GM18519 (cell line): ENCODE measurements at regions not wholly inside any gene's neighbourhood (a gene's known extent, or its start where the extent isn't known, plus 50 kb on each side); places are given as distances from the start of the nearest gene placed in this dataset.

Experiments
- ATAC-seq: cut with Tn5 transposase; IDR thresholded peaks from one replicate; pipeline ENCODE4 v1.9.1; 2021; ENCODE audit warnings: mild to moderate bottlenecking, moderate library complexity; ENCODE audit not compliant: unreplicated experiment, low FRiP score

DNA sequence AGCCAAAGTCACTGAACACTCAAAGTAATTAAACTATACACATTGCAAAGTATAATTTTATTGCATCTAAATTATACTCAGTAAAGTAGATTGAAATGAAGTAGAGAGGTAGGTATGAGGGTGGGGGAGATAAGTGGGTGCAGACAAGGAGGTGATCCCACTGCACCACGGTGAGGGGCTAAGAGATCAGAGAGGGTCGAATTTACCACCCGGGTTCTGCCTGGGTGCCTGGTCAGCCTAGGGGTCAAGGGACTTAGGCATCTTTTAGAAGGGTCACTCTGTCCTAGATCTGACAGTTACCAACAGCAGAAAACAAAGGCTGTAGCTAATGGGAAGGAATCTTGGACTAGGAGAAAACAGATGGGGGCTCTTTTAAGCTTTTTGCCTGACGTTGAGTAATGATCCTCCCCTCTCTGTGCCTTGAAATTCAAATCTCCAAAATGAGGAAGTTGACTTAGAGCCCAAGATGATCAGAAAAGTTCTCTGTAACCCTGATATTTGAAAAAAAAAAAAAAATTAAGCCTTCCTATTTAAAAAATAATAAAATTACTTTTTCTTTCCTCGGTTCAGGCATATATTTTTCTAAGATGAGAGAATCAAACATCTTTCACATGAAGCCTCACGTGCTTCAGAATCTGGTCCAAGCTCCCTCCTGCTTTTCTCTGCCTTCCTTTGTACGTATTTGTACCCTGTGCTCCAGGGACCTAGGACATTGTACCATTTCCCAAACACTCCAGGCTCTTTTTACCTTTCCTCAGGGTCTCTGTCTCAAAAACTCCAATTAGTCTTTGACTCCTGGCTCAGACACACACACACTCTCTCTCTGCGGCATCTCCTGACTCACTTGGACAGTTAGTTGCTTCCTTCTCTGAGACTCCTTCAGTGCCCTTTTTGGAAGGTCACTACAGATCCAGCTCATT, 353.9 kb downstream of the CYRIA start:
- no peak for ATAC-seq

DNA sequence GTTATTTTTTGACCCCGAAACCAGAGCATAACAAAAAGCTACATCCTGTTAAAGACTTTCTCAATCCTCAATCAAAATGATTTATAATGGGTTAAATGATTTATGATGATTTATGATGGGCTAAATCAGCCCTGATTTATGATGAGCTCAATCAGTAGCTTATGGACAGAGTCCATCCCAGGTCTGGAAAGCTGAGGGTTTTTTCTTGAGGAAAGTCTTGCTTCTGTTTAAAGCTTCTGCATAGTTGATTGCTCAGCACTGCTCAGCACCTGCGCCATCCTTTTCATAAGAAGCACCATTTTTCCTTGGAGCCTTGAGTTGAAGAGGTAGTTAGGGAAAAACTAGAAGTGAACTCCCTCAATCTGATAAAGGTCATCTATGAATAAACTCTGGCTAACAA, 356.8 kb downstream of the CYRIA start:
- ATAC-seq: no peak

DNA sequence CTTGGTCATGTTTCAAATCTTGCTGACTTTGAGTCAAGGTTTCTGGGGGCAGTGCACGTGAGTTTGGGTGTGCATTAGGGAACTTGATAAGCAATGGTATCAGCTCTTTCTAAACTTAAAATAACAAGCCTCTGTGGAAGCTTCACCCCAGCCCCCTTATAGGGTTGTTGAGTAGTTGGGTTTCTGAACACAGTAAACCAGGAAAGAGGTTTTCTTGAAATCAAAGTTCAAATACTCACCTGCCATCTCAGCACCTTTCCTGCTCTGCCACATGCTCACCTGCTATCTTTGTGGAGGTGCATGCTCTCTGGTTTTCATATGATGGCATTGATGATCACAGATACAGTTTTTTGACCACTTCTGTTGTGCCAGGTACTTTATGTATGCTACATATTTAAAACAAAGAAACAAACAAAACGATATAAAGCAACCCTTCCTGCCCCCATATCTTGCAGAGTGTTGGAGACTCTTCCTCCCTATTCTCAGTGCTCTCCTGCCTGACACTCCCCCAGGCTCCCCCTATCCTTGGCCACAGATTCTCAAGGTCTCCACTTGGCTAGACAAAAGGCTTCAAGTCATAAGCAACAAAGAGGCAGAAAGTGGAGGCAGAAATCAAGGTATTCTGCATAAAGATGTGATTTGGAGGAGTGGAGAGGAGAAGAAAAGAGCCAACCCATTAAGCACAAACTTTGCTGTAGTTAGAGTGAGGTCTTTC, 360.6 kb downstream of the CYRIA start:
- ATAC-seq: no peak

DNA sequence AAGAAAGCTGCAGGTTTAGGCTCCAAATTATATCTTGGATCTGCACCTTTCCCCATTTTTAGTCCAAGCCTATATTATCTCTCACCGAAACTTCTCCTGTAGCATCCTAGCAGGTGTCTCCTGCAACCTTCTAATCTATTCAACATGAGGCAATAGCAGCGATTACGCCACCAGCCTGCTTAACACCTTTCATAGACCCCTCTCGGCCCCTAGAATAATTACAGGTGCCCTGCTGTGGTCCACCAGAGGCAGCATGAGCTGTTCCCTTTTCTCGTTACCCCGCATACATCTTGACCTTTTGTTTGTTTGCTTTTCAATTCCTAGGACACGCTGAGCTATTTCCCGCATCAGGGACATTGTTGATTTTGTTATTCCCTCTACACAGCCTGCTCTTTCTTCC, 361.9 kb downstream of the CYRIA start:
- ATAC-seq: no peak

DNA sequence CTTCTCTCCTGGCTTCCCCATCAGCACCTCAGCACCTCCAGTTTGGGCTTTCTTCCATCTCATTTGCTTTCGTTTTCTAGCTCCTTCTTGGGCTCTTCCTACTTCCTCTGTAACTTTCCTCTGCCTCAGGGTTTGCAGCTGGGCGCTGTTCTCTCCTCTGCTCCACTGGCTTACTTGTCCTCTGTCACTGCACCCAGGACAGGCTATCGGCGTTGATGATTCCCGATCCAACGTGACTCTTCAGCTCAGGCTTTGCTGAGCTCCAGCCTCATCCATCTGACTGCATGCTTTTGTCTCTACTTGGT, 362.4 kb downstream of the CYRIA start:
- no peak for ATAC-seq

DNA sequence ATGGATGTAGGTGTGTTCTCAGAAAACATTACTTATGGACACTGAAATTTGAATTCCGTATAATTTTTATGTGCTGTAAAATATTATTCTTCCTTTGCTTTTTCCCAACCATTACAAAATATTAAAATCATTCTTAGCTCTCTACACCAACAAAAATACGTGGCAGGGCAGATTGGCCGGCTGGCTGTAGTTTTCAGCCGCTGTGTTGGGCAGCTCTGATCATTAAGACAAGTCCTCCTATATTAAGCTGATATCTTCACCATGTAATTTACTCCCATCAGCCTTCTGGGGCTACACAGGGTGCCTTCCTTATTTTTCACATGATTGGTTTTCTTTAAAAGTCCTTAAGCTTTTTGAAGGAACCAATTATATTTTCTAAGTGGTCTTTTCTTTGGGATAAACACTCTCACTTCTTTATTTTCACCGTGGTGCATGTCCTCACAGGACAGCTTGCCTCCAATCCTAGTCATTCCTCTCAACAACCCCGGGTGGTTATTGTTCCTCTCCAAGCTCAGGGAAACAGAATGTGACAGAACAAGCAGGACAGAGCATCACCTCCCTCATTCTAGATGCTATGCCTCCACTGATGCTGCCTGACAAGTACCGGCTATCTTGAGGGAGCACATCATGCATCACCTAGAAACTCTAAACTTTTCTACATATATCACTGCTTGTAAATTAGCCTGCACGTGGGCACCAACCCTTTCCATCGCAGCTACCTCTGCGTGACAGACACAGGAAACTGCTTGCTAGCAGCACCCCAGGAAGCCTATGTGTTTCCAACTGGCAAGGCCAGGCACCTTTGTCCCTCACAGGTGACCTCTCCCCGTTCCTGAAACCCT, 362.3 kb downstream of the MYCN start:
- no peak for ATAC-seq

DNA sequence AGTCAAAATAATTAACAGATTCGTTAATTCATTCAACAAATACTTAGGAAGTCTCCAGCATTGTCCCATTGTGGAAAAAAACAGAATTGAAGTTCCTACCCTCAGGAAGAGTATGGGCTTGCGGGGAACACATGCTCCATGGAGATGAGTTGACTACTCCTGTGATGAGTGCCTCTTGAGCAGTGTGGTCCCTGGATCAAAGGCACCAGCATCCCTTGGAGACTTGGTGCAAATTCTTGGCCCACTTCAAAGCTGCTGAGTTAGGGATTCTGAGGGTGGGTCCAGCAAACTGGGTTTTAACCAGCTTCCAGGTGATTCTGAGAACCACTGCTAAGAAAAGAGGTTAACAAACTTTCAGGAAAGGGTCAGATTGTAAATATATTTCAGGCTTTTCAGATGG, 361.6 kb downstream of the MYCN start:
- no peak for ATAC-seq

DNA sequence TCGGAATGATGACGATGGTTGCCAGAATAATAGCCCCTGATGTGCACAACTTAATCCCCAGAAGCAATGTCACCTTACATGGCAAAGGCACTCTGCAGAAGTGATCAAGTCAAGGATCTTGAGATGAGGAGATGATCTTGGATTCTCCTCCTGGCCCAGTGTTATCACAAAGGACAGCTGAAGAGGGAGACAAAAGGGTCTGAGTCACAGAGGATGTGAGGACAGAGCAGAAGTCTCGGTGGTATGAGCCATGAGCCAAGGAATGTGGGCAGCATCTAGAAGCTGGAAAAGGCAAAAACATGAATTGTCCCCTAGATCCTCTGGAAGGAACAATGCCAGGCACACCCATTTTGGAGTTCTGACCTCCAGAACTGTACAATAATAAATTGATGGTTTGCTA, 358.5 kb downstream of the MYCN start:
- no peak for ATAC-seq

DNA sequence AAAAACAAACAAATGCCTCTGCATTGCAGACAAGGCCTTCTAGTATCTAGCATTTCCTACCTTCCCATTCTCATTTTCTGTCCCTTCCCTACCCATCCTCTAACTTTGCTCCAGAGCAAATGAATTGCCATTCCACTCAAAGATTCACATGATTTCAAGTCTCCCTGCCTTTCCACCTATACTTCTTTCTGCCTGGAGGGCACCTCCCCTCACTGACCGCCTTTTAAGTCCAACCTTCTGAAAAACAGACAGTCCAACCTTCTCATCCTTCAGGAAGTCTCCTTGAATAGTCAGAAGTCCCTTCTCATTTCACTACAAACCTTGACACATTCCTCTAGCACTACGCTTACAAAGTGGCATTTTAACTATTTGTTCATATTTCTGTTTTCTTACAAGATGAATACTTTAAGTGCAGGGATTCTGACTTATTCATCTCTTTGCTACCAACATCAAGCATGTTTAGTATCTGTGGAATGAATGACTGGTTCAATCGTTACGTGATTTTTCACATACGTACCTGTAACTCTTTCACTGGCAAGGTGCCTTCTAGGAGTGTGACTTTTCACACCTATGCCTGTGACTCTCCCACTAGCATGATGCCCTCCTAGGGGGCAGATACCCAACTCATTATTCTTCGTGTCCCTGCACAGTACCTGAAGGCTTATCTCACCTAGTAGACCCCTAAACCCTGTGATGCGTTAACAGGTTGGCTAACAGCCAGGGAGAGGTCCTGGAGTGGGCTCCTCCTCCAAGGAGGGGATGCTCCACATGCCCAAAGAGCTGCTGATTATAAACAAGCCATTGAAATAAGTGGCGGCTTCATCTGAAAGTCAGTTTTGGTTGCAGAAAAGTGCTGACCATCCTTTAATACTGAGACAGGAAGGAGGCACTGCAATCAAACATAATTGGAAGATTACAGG, 356.2 kb downstream of the MYCN start:
- no peak for ATAC-seq

DNA sequence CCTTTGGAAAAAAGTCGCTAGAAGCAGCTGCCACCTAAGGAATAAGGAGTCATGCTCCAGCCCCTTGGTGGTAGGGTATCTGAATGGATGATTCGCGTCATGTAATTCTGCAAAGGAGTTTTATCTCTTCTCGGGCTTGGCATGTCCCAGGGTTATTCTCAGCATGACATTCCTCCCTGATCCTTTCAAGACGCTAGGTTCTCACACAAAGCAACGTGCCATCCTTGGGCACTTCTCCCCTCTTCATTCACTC, 355.6 kb downstream of the MYCN start:
- no peak for ATAC-seq

DNA sequence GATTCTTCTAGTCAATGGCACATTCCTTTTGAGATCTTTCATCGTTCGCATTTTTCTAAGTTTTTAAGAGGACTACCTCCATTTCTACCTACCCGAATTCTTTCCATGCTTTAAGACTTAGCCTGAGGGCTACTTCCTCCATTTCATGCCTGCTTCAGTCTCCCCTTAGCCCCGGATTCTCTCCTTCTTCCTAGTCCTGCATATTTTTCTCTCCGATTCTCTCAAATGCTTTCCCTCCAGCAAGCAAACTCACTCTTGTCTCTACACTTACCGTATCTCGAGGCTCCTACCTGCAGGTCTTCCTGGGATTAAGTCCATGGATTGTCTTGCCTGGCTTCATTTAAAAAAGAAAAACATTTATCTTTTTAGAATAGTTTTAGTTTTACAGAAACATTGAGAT, 354.4 kb downstream of the MYCN start:
- ATAC-seq: no peak

DNA sequence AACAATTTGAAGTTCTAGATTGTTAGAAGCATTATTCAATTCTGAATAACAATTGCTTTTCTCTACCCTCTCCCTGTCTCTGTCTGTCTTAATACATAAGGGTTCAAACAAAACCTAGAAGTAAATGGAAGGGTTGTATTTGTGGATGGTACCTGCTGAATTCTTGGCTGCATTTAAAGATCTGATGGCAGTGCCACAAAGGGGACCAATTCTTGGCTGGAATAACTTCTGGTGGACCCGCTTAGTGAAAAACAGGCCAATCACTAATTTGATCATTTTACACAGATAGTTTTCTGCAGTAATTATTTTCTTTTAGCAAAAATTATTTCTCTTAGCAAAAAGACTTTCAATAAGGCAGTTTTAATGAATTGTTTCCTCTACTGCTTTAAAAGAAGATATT, 353.5 kb downstream of the MYCN start:
- no peak for ATAC-seq

DNA sequence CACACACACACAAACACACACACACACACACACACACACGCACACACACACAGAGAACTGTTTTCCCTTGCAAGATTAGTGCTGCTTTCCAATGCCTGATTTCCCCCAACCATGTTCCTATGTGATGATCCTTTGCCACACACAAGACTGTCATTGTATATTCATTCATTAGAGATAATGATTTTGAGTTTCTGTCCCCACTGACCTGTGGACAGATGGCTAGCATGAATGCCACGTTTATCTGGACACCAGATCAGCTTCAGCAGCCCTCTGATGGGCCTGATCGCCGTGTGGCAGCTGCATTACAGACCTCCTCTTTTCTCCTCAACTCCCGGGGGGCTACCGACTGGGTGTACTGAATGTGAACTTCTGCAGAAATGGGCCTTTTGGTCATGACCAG, 353.0 kb downstream of the MYCN start:
- no peak for ATAC-seq

DNA sequence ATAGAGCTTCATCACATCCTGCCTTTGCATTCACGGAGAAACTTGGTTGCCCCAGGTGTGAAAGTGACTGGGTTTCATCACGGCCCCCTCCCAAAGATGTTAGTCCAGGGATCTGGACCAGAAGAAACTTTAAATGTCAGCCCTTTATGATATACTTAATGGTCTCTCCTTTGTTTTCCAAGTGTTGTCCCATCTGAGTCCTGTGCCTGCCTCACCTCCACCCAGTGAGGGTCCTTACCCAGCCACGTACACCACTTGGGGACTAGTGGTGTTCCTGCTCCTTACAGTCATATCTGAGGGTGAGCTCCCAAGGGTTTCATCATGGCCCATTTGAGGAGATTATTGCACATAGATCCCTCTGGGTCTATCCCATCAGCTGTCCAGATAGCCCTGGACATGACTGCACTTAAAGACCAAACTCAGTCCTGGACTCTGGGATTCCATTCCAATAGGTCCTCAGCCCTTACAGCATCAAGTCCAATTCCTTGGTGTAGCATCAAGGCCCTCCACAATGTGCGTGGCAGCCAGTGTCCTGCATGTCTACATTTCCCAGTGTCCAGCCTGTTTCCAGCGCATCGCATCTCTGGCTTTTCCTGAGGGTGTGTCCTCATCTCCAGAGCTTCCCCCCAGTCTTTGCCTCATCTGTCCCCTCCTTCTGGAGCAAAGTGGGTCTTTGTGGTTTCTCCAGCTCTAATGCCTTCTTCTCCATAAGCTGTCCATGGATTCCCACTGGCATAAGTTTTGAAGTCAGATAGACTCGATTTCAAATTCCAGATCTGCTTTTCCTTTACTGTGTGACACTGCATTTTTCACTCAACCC, 351.6 kb downstream of the MYCN start:
- ATAC-seq: no peak

DNA sequence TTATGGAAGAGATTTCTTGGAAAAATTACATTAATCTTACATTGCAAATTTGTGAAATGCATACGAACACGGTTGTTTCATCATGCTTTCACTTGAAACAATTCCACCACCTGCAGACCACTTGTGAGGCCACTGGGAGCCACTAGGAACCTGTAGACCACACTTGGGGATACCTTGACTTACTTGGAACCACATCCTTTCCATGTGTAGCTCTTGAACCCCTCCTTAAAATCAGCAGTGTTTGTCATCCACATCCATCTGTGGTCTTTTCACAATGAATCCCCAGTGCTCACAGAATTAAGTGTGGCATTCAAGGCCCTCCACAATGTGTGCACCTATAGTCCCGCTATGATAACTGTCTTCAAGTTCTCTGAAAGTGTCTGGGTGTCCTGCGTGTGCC, 350.9 kb downstream of the MYCN start:
- ATAC-seq: no peak

DNA sequence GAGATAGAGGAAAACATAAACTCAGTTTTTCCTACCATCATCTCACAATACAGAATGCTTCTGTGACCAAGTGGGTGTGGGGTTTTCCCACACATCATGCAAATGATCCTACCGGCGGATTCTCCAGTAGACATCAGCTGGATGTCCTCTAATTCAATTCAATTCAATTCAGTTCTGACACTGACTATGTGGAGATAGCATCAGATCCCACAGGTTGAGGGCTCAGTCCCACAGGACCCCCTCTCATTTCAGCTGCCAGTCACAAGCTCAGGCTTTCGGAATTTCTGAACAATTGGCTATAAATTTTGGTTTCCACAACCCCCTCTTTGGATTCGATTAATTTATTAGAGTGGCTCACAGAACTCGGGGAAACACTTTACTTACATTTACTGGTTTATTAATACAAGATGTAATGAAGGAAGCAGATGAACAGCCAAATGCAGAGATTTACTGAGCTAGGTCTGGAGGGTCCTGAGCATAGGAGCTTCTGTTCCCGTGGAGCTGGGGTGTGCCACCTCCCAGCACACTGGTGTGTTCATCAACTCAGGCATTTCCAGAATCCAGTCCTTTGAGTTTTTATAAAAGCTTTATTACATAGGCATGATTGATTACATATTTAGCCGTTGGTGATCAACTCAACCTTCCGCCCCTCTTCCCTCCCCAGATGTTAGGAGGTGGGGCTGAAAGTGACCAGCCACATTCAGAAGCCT, 350.1 kb downstream of the MYCN start:
- no peak for ATAC-seq

DNA sequence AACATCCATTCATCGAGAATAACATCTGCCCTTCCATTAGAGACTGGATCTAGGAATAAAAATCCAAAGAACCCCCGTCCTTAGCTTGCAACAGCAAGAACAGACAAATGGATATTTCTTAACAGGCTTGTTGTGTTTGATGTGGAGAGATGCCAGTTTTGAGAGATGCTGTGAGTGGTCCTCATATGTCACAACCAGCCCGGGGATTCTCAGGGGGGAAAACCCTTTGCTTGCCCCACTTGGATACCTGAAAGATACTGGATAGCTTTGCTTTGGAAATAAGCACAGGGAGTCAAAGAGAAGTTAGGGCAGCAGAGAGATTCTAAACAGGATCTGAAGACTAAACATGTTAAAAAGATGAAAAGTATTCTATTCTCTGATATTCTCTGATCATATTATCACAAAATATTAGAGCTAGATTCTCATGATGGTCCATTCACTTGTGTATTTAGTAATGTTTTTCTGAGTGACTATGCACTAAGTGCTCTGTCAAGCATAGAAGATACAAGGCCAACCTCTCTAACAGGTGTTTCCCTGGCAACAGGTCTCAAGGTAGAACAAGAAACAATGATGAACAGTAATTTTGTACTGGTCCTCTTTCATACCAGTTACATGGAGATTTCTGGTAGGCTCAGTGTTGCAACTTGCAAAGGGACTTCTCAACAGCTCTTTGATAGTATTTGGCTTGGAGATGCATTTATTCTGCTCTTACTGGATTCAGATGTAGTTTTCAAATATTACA, 348.2 kb downstream of the MYCN start:
- ATAC-seq: no peak

DNA sequence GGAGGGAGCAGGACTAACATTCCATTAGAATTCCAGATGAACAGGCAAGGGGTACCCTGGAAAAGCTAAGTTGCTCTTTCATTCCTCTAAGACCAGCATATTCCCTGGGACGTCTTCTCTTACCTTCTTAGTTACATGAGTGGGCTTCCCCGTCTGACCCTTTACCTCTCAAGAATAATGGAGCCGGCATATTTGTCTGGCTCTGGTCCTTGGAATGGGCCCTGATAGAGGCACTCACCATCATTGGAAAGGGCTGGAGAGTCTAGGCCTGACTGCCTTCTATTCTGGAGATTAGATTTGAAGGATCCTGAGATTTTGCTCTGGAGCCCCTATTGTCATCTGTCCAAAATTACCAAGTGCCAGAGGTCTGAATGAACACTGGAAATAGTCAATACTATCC, 347.5 kb downstream of the MYCN start:
- ATAC-seq: no peak
